SK-N-MC (cell line): ENCODE measurements at regions not wholly inside any gene's neighbourhood (a gene's known extent, or its start where the extent isn't known, plus 50 kb on each side); places are given as distances from the start of the nearest gene placed in this dataset.

Experiments
- EZH2 ChIP-seq: fragments of 200-600 bp; sonication (generic); IDR thresholded peaks from one replicate; pipeline ENCODE4 v1.6.1; 2017; ENCODE audit warnings: antibody characterized with exemption
- FOXP2 ChIP-seq: optimal IDR thresholded peaks from 2 replicates; pipeline ENCODE3; 2011; ENCODE audit warnings: mild to moderate bottlenecking, moderate library complexity; ENCODE audit not compliant: insufficient read depth; ENCODE audit errors: extremely low read length, control extremely low read depth
- POLR2AphosphoS5 ChIP-seq: IDR thresholded peaks from 2 replicates; pipeline ENCODE4 v1.6.1; 2012; ENCODE audit warnings: mild to moderate bottlenecking, low read depth, low read length, borderline replicate concordance

- no peak for TF ChIP-seq EZH2
- TF ChIP-seq POLR2AphosphoS5: no peak
- TF ChIP-seq FOXP2: no peak
Measured at GRCh38 chr2:181770150-181770549, 89.8 kb upstream of the NEUROD1 start.
